GM06990 (cell line): ENCODE measurements at regions not wholly inside any gene's neighbourhood (a gene's known extent, or its start where the extent isn't known, plus 50 kb on each side); places are given as distances from the start of the nearest gene placed in this dataset.

Experiments used
- DNase-seq: peaks from one replicate; pipeline ENCODE4 v3.0.0-alpha.2; 2011; ENCODE audit not compliant: insufficient read length; ENCODE audit errors: extremely low read depth
- H3K27me3 ChIP-seq: replicated peaks from 2 replicates; pipeline ENCODE4 v1.6.0; 2011; ENCODE audit warnings: low read length; ENCODE audit not compliant: control insufficient read depth, insufficient read depth
- H3K36me3 ChIP-seq: 2 replicates; pipeline ENCODE4 v1.5.1; 2011; ENCODE audit warnings: low read length; ENCODE audit not compliant: control insufficient read depth, insufficient read depth
- H3K4me3 ChIP-seq: replicated peaks from 2 replicates; pipeline ENCODE4 v1.5.1; 2011; ENCODE audit warnings: low read depth, mild to moderate bottlenecking, control low read depth, low read length
- TF ChIP-seq, protein P1 (sequence below): IDR thresholded peaks from 2 replicates; pipeline ENCODE4 v1.5.1; 2011; ENCODE audit warnings: low read length, control low read depth, mild to moderate bottlenecking, inconsistent platforms; ENCODE audit not compliant: insufficient read depth, poor library complexity, severe bottlenecking

DNA sequence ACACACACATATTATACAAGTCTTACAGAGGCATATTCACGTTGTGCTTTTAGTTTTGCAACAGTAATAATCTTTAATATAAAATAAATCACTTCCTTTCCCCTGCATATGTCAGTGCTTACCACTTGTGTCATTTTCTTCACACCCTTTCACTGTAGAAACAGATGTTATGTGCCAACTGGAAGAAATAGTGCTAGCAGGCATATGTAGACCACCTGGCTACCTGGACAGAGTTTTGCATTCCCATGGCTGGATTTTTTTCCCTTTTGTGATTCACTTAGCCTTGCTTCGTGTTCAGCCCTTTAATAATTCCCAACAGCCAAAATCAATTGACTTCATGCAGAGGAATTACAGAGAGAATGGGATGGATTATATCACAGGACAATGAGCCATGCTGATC lies 399.1 kb upstream of the SPRY2 start:
- TF ChIP-seq, protein P1, sequence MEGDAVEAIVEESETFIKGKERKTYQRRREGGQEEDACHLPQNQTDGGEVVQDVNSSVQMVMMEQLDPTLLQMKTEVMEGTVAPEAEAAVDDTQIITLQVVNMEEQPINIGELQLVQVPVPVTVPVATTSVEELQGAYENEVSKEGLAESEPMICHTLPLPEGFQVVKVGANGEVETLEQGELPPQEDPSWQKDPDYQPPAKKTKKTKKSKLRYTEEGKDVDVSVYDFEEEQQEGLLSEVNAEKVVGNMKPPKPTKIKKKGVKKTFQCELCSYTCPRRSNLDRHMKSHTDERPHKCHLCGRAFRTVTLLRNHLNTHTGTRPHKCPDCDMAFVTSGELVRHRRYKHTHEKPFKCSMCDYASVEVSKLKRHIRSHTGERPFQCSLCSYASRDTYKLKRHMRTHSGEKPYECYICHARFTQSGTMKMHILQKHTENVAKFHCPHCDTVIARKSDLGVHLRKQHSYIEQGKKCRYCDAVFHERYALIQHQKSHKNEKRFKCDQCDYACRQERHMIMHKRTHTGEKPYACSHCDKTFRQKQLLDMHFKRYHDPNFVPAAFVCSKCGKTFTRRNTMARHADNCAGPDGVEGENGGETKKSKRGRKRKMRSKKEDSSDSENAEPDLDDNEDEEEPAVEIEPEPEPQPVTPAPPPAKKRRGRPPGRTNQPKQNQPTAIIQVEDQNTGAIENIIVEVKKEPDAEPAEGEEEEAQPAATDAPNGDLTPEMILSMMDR, result no peak
- no peaks in the 10 kb centered on the region for H3K27me3 ChIP-seq
- no peak overlapping the region for H3K4me3 ChIP-seq
- no peak for DNase-seq
- H3K36me3 ChIP-seq, result no peaks in the 10 kb centered on the region

DNA sequence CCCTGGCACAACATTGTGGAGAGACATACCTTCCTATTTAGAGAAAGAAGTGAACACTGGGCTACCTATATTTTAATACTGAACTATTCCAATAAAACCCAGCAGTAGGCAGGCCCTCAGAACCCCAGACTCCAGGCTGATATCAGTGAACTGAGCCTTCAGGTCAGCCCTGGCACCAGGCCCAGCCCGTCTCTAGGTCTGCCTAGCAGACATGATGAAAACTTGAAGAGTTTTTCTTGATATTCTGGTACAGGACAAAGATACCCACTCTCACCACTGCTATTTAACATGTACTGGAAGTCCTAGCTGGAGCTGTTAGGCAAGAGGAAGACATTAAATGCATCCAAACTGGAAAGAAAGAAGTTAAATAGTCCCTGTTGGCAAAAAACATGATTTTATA lies 396.6 kb upstream of the SPRY2 start:
- no peaks in the 10 kb centered on the region for H3K27me3 ChIP-seq
- TF ChIP-seq, protein P1, result no peak
- no peak overlapping the region for H3K4me3 ChIP-seq
- DNase-seq, result no peak
- no peaks in the 10 kb centered on the region for H3K36me3 ChIP-seq

DNA sequence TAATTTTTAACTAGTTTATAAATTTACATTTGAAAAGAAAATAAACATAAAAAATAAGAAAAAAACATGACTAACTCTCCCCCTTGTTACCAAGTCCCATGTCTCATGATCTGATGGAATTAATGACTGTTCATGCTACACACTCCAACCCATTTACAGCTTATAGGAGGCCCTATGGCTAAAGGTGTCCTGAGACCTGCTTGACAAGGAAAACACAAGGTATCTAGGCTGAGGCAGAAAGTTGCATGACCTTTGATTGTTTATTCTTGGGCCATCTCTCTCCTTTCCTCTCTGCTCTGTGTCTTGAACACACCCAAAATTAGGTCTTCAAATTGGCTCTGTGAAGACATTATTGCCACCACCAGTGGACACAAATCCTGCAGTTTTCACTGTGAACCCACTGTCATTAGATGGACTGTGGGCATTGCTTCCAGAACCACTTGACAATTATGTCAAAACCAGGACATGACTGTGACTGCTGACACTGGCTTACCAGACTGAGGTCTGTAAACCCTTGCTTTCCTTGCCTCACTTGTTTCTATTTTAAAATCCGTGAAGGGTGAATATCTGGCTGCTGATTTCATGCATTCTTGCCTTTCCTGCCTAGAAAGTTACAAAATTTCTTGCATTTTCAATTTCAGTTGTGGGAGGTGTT lies 386.5 kb upstream of the SPRY2 start:
- Histone ChIP-seq H3K36me3 (no peaks in the 10 kb centered on the region), H3K4me3 (no peak overlapping the region), H3K27me3 (no peaks in the 10 kb centered on the region)
- DNase-seq, result no peak
- TF ChIP-seq, protein P1, result no peak

DNA sequence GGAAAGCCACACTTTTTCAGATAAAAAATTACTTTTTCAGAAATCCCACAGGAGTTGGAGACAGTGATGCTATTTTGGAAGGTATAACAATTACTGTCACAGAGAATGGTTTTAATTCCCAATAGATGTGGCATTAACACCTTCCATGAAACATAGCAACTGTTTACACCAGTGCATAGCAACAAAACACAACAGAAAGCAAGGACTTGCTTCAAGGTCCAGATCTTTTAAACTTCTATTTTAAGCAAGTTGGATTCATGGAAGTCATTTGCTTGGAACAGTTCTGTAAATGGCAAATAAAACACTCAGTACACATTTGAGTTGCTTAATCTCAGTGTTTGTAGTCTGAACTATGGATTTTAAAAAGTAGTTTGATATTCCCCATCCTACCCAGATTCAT lies 385.9 kb upstream of the SPRY2 start:
- DNase-seq, result no peak
- Histone ChIP-seq H3K27me3 (no peaks in the 10 kb centered on the region), H3K36me3 (no peaks in the 10 kb centered on the region), H3K4me3 (no peak overlapping the region)
- TF ChIP-seq, protein P1, result no peak

DNA sequence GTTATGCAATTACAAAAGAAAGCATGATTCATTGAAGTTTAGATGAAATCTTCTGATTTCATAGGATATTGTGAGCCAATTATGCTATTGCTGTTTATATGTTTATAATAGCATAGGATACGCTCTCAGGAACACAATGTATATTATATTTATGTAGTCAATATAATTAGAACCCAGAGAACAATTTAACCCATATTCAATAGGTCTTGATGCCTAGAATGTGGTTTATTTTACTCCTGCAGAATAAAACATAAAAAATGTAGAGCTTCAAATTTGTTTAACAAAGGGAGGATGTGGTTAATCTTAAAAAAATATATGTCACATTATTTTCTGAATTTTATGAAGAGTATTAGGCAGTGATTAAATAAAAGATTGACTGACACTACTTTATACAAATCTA lies 380.8 kb upstream of the SPRY2 start:
- TF ChIP-seq, protein P1, result no peak
- H3K36me3 ChIP-seq, result no peaks in the 10 kb centered on the region
- H3K27me3 ChIP-seq, result no peaks in the 10 kb centered on the region
- no peak for DNase-seq
- no peak overlapping the region for H3K4me3 ChIP-seq

DNA sequence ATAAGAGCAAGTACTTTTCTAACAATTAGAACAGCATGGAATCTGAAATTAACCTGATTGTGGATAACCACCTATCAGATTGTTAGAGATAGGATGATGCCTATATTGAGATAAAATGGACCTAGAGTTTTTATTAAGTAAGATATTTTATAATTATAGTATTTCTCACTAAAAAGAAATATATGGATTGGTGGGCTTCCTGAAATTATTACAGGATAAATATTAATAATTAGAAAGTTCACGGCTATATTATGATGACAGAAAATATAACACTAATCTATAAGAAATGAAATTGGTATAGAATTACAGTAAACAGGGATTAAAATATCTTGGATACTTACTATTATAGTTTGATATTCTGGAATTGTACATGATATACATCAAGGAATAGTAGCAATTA lies 378.0 kb upstream of the SPRY2 start:
- TF ChIP-seq, protein P1, result no peak
- no peak for DNase-seq
- Histone ChIP-seq H3K27me3 (no peaks in the 10 kb centered on the region), H3K36me3 (no peaks in the 10 kb centered on the region), H3K4me3 (no peak overlapping the region)
